ENCODE measurements at regions not wholly inside any gene's neighbourhood (a gene's known extent, or its start where the extent isn't known, plus 50 kb on each side); places are given as distances from the start of the nearest gene placed in this dataset.

- no peak for TF ChIP-seq CTCF (IDR thresholded peaks at IDR 0.05)
- TF ChIP-seq POLR2A (IDR thresholded peaks at IDR 0.05), result no peak
These were observed 196.1 kb upstream of the LHX5 start for GRCh38 chr12:113667676-113668356.

Data from testis (tissue), 2 donors.